GM19035 (cell line): ENCODE measurements at regions not wholly inside any gene's neighbourhood (a gene's known extent, or its start where the extent isn't known, plus 50 kb on each side); places are given as distances from the start of the nearest gene placed in this dataset.

Experiments
- ATAC-seq: cut with Tn5 transposase; IDR thresholded peaks from one replicate; pipeline ENCODE4 v1.9.1; 2021; ENCODE audit not compliant: unreplicated experiment

DNA sequence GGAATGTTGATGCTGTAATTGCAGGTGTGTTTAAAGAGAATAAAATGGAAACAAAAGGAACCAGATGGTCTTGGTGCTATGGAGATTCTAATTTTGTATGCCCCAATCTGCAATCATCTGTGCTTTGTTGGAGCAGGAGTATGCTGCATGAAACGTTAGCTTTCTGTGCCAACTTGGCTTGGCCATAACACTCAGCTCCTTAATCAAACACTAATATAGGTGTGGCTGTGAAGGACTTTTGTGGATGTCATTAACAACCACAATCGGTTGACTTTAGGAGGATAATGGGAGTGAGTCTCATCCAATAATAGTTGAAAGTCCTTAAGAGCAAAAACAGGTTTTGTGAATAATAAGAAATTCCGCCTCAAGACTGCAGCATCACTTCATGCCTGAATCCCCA lies 399.2 kb downstream of the NLGN4X start:
- no peak for ATAC-seq

DNA sequence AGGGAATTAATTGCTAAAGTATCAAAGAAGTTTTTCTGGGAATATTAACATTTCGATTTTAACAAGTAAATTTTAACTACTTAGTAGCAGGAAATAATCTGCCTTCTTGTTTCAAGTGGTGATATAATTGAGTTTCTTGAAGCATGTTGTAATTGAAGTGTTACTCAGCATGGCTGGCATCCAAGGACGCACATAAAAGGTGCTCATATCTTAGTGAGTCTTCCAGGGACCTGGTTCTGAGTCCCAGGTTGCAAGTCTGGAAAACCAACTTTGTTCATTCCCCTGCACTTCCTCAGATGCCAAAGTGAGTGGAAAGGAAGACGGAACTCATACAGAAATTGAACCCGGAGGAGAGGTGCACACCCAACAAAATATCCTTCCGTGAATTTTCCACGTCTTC lies 399.6 kb downstream of the NLGN4X start:
- no peak for ATAC-seq

DNA sequence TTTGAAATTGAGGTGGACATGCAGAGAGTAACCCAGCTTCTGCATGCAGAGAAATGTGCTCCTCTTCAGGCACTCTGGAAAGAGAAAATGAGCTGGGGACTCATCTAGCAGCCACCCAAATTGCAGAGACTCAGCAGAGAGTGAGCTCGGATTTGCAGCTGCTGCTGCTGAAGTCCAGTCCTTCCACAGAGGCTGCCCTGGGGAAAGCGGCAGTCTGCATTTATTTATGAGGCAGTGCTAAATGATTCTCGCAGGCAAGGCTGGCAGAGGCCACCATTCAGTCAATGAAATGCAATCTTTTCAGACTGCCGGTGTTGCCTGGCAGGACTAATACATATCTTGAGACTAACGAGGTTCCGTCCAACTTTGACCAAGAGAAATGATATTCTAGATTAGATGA lies 404.8 kb downstream of the NLGN4X start:
- no peak for ATAC-seq

- ATAC-seq = no peak
Measured at GRCh38 chrX:5810636-5811035, 418.0 kb downstream of the NLGN4X start.

GRCh38 chrX:5807181-5807580 lies 421.5 kb downstream of the NLGN4X start:
- no peak for ATAC-seq

DNA sequence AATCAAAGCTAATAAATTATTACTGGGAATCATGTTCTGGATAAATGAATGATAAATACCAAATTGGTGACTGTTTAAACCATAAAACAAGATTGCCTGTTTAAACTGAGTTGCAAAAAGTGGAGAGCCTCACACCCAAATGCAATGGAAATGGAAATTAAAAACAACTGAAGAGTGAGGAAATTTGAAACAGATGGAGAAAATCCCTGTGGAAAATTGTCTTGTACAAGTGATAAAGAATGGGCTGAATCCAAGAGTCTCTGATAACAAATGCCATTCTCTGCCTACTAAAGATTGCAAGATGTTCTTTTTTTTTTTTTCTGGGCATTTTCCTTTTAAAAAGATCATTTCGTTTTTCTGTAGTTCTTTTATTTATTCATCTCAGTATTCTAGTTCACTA lies 426.3 kb downstream of the NLGN4X start:
- no peak for ATAC-seq

GRCh38 chrX:5791721-5792120 lies 436.9 kb downstream of the NLGN4X start:
- no peak for ATAC-seq

GRCh38 chrX:5788910-5789309 lies 439.8 kb downstream of the NLGN4X start:
- ATAC-seq = no peak

DNA sequence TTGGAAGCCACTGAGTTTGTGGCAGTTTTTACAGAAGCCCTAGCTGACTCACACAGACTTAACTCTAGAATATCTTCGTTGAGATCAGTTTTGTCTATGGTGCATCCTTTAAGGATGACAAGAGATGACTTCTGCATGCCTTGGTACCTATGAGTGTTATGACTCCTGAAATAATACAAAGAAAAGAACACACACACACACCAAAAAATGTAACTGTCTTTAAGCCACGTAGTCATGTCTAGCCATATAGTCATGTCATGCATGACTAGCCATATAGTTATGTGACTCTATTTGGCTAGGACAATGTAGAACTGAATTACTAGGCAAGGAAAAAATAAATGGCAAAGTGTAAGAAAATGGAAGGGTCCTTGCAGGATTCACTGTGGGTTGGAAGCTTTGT lies 447.8 kb downstream of the NLGN4X start:
- ATAC-seq = no peak

- no peak for ATAC-seq
Measured at GRCh38 chrX:5775846-5776430, 452.7 kb downstream of the NLGN4X start.

GRCh38 chrX:5774446-5774845 lies 454.2 kb downstream of the NLGN4X start:
- no peak for ATAC-seq

DNA sequence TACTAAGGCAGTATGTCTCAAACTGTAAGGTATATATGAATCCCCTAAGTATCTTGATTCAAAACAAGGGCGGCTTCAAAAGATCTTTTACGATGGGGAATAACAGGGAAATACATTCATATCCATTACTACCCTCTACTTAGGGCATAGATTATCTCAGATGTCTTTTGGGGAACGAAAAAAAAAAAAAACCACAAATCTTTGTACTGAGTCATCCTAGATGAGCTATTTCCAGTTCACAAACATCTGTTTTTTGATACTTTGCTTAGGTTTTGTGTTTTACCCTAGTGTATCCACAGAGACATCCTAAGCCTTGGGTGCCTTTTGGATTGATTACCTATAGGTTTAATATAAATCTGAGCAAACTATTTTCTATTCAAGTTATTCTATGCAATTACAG lies 457.2 kb downstream of the NLGN4X start:
- no peak for ATAC-seq

DNA sequence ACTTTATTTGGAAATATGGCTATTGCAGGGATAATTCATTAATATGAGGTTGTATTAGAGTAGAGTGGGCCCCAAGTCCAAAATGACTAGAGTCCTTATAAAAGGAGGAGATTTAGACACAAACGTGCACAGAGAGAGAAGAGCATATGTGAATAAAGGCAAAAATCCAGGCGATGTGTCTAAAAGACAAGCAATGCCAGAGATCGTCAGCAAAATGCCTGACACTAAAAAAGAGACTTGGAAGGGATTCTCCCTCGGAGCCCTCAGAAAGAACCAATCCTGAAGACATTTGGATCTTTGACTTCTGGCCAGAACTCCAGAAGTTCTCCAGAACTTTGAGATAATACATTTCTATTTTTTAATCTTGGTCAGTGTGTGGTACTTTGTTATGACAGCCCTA lies 472.1 kb downstream of the NLGN4X start:
- ATAC-seq = no peak

- ATAC-seq = no peak
Measured at GRCh38 chrX:5753291-5753690, 475.4 kb downstream of the NLGN4X start.

GRCh38 chrX:5752831-5753230 lies 475.8 kb downstream of the NLGN4X start:
- no peak for ATAC-seq

- no peak for ATAC-seq
Measured at GRCh38 chrX:5748586-5749150, 480.0 kb downstream of the NLGN4X start.

- ATAC-seq = no peak
Measured at GRCh38 chrX:5746231-5746630, 482.4 kb downstream of the NLGN4X start.

- ATAC-seq = no peak
Measured at GRCh38 chrX:5733501-5733900, 495.2 kb downstream of the NLGN4X start.

DNA sequence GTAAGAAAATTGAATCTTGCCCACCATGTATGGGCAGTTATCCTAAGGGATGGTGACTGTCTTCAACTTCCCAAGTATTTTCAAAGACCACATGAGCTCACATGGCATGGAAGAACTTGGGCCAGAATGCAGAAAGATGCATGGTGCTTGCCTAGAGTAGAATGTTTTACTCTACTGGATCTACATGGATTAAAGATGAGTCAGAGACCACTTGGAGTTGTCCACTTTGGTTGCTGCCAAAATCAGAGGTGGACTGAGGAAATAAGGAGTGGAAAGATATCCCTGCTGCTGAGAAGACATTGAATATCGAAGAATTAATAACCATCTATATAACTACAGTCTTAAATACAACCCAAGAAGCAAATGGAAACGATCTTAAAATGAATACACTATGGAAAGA lies 498.1 kb downstream of the NLGN4X start:
- ATAC-seq = no peak

GRCh38 chrX:5726224-5726623 lies 502.4 kb downstream of the NLGN4X start:
- ATAC-seq = no peak

GRCh38 chrX:5724123-5724522 lies 504.5 kb downstream of the NLGN4X start:
- ATAC-seq = no peak

DNA sequence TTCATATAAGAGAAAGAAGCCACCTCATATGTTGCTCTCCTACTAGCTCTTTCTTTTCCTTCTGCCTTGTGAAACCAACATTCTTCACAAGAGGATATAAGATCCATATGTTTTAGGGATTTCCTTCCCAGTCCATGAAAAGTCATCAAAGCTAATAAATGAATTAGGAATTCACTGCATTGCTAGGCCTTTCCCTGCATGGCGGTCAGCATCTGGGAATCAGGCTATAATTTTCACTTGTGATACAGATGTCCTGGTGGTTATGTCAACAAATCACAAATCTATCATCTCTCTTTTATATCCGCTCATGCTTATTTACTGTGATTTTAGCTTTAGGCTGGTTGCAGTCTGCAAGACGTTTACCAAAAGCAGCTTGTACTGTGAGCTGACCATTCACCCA lies 510.0 kb downstream of the NLGN4X start:
- ATAC-seq = no peak

GRCh38 chrX:5716666-5717065 lies 512.0 kb downstream of the NLGN4X start:
- ATAC-seq = no peak
